ENCODE measurements at regions not wholly inside any gene's neighbourhood (a gene's known extent, or its start where the extent isn't known, plus 50 kb on each side); places are given as distances from the start of the nearest gene placed in this dataset.

DNA sequence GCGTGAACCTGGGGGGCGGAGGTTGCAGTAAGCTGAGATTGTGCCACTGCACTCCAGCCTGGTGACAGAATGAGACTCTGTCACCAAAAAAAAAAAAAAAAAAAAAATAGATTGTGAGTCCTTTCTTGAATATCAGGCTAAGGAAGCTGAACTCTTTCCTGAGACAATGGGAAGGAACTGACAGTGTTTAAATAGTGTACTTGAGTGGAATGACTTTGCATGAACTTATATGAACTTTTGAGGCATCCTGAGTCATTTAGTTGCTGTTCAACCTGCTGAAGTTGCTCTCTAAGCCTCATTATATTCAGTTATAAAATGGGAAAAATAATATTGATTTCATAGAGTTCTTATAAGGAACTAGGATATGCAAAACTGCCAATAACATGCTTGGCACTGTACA is 79.3 kb upstream of the LIMCH1 start:
- no TSS peak for BruUV-seq (replicated peaks)

DNA sequence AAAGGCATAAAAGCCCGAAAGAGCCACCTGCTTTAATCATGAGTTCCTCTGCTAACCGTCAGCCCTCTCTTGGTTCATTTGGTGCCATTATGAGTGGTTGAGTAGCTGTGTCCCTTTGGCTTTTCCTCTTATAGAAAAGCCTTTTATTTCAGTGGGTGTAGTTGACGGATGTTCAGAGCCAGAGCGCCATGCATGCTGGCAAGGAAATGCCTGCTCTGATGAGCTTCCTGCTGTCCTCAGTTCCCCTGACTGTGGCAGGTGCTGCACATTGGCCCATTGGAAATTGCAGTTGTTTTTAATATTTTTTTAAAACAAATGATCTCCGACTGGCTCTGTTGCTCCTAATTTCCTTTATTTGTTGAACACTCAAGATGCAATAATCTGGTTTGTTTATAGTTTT is 77.3 kb upstream of the LIMCH1 start:
- Mint-ChIP-seq H3K4me1 (ENCODE audit: insufficient read depth, unreplicated experiment) (no peaks in the 10 kb centered on the region), H3K27me3 (ENCODE audit: insufficient read depth, unreplicated experiment) (no peaks in the 10 kb centered on the region), H3K27ac (ENCODE audit: low read depth, unreplicated experiment) (no peak overlapping the region), H3K4me3 (ENCODE audit: unreplicated experiment) (no peak overlapping the region), H3K36me3 (ENCODE audit: insufficient read depth, unreplicated experiment) (no peaks in the 10 kb centered on the region), H3K9me3 (ENCODE audit: unreplicated experiment) (no peaks in the 10 kb centered on the region)
- DNase-seq (ENCODE audit: unreplicated experiment) = no peak
- TF ChIP-seq, protein P1, sequence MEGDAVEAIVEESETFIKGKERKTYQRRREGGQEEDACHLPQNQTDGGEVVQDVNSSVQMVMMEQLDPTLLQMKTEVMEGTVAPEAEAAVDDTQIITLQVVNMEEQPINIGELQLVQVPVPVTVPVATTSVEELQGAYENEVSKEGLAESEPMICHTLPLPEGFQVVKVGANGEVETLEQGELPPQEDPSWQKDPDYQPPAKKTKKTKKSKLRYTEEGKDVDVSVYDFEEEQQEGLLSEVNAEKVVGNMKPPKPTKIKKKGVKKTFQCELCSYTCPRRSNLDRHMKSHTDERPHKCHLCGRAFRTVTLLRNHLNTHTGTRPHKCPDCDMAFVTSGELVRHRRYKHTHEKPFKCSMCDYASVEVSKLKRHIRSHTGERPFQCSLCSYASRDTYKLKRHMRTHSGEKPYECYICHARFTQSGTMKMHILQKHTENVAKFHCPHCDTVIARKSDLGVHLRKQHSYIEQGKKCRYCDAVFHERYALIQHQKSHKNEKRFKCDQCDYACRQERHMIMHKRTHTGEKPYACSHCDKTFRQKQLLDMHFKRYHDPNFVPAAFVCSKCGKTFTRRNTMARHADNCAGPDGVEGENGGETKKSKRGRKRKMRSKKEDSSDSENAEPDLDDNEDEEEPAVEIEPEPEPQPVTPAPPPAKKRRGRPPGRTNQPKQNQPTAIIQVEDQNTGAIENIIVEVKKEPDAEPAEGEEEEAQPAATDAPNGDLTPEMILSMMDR (IDR thresholded peaks at IDR 0.05; ENCODE audit: unreplicated experiment) = no peak
- CTCF ChIA-PET = no interaction called here
- intact Hi-C loops (cut with micrococcal nuclease) = no loop called here
- BruUV-seq (replicated peaks) = no TSS peak
- POLR2A ChIA-PET = interaction anchor here (1.4 kb wide), 1 partner anchor 11 kb away, joined by 4 read pairs; no protein-coding TSS in a partner anchor

More for the DNA sequence above, 79.3 kb upstream of the LIMCH1 start:
- peaks cover 18% of the 10 kb centered on the region for H3K4me1 Mint-ChIP-seq (ENCODE audit: insufficient read depth, unreplicated experiment)
- no peaks in the 10 kb centered on the region for H3K9me3 Mint-ChIP-seq (ENCODE audit: unreplicated experiment)
- ChIA-PET POLR2A (no interaction called here), CTCF (interaction anchor here (1.0 kb wide), 1 partner anchor 178 kb away, joined by 3 read pairs; no protein-coding TSS in a partner anchor)
- H3K27ac Mint-ChIP-seq (ENCODE audit: low read depth, unreplicated experiment) = no peak overlapping the region
- intact Hi-C loops (cut with micrococcal nuclease) = no loop called here
- no peaks in the 10 kb centered on the region for H3K36me3 Mint-ChIP-seq (ENCODE audit: insufficient read depth, unreplicated experiment)
- H3K4me3 Mint-ChIP-seq (ENCODE audit: unreplicated experiment) = no peak overlapping the region
- no peaks in the 10 kb centered on the region for H3K27me3 Mint-ChIP-seq (ENCODE audit: insufficient read depth, unreplicated experiment)
- no peak for DNase-seq (ENCODE audit: unreplicated experiment)
- TF ChIP-seq, protein P1 (IDR thresholded peaks at IDR 0.05; ENCODE audit: unreplicated experiment) = no peak

DNA sequence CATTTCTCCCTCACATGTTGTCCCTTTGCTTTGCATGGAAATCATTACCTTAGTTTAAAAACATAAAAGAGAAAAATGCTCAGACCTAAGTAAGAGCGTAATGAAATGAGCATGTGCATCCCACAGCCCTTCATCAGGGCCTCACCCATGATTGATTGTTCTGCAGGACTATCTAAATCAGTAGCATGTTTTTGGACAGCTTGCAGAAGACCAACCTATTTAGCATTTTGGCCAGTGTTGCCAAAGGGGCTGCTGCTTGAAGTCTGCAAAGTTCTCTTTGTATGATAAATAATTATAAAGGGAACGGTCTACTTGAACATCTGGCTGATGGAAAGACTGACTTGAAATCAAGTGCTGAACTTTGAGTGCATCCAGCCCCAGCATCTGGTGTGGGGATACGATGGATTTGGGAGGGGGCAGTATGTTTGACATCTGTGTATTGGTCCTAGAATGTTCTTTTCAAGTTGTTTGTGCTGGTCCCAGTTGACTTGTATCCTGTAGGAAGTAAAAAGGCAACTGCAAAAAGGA is 76.1 kb upstream of the LIMCH1 start:
- intact Hi-C loops (cut with micrococcal nuclease) = no loop called here
- Mint-ChIP-seq H3K9me3 (ENCODE audit: unreplicated experiment) (no peaks in the 10 kb centered on the region), H3K27ac (ENCODE audit: low read depth, unreplicated experiment) (no peak overlapping the region), H3K36me3 (ENCODE audit: insufficient read depth, unreplicated experiment) (no peaks in the 10 kb centered on the region), H3K27me3 (ENCODE audit: insufficient read depth, unreplicated experiment) (no peaks in the 10 kb centered on the region), H3K4me1 (ENCODE audit: insufficient read depth, unreplicated experiment) (no peaks in the 10 kb centered on the region), H3K4me3 (ENCODE audit: unreplicated experiment) (no peak overlapping the region)
- no TSS peak for BruUV-seq (replicated peaks)
- TF ChIP-seq, protein P1 (IDR thresholded peaks at IDR 0.05; ENCODE audit: unreplicated experiment) = no peak
- no peak for DNase-seq (ENCODE audit: unreplicated experiment)
- ChIA-PET CTCF (interaction anchor here (0.7 kb wide), 1 partner anchor 119 kb away, joined by 3 read pairs; no protein-coding TSS in a partner anchor), POLR2A (interaction anchor here (1.4 kb wide), 1 partner anchor 13 kb away, joined by 4 read pairs; no protein-coding TSS in a partner anchor)

DNA sequence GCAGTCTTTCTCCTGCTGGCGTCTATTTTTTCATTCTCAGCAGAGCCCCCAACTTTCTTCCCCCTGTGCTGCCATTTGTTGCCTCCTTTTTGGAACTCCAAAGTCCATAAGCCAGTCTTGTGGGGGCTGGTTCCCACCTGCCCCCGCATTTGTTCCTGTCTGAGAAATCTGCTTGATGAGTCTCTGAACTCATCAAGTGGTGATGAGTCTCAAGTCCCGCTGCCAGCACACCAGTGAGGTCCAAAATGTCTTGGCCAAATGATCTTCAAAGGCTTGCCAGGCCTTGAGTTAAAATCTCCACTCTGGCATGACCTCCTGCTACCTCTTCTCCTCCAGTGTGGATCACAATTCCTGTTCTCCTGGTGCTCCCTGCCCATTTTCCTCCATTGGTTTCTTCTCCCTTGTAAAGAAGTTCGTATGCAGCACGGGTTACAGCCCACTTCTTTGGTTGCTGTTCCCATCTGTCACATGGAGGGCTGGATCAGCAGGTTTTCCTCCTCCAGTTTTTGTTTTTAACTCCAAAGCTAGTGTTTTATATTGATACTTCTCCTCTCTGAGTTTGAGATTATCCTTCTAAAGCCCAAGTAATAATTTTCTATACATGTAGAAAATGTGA is 72.7 kb upstream of the LIMCH1 start:
- CTCF ChIA-PET = no interaction called here
- Mint-ChIP-seq H3K27ac (ENCODE audit: low read depth, unreplicated experiment) (no peak overlapping the region), H3K4me3 (ENCODE audit: unreplicated experiment) (no peak overlapping the region), H3K27me3 (ENCODE audit: insufficient read depth, unreplicated experiment) (no peaks in the 10 kb centered on the region), H3K36me3 (ENCODE audit: insufficient read depth, unreplicated experiment) (no peaks in the 10 kb centered on the region), H3K4me1 (ENCODE audit: insufficient read depth, unreplicated experiment) (peaks cover 7% of the 10 kb centered on the region), H3K9me3 (ENCODE audit: unreplicated experiment) (no peaks in the 10 kb centered on the region)
- BruUV-seq (replicated peaks) = no TSS peak
- no peak for DNase-seq (ENCODE audit: unreplicated experiment)
- TF ChIP-seq, protein P1 (IDR thresholded peaks at IDR 0.05; ENCODE audit: unreplicated experiment) = no peak
- intact Hi-C loops (cut with micrococcal nuclease) = no loop called here
- POLR2A ChIA-PET = no interaction called here

Data from MCF 10A (cell line).